HepG2 (cell line): ENCODE measurements at regions not wholly inside any gene's neighbourhood (a gene's known extent, or its start where the extent isn't known, plus 50 kb on each side); places are given as distances from the start of the nearest gene placed in this dataset.
A peak's percentile ranks its signal among the peaks of the same experiment; 100 is the strongest.

Experiments
- ATAC-seq: fragments of 200-7000 bp; cut with Tn5 transposase; 3 replicates; pipeline ENCODE4 v1.9.1; 2020; ENCODE audit warnings: mild to moderate bottlenecking, moderate library complexity
- BruUV-seq: library from RNA; stranded (reverse); fragments of 400-500 nt; replicated peaks from 2 replicates; lab custom pipeline; 2021; lab: Mats Ljungman, UMichigan
- CTCF ChIA-PET: fragments of 300-600 bp; formaldehyde crosslinking; extraction: SDS; loops from one replicate; lab custom pipeline; 2021; ENCODE audit warnings: low total read pairs, inconsistent platforms, low intra/inter-chr PET ratio; lab: Yijun Ruan, JAX
- POLR2A ChIA-PET: fragments of 350-600 bp; sonication (Branson Sonifier 250); formaldehyde crosslinking; loops from one replicate; lab custom pipeline; 2020; ENCODE audit warnings: antibody characterized with exemption, inconsistent platforms; lab: Yijun Ruan, JAX
- DNase-seq: peaks from one replicate; pipeline ENCODE4 v3.0.0-alpha.2; 2015; ENCODE audit warnings: low spot score
- FAIRE-seq: peaks from 3 replicates; lab custom pipeline; 2011; peaks lifted over from hg19 to GRCh38; lab: Jason Lieb, UNC
- H2AFZ ChIP-seq: one replicate; pipeline ENCODE4 v1.6.1; 2011; ENCODE audit warnings: low read length, inconsistent platforms
- H3K27ac ChIP-seq: fragments of 300-600 bp; 3 replicates; pipeline ENCODE4 v1.8.0; 2011; ENCODE audit warnings: mixed run types, mild to moderate bottlenecking, mixed read lengths, low read length, inconsistent platforms; ENCODE audit not compliant: insufficient read depth; ENCODE audit errors: extremely low read length
- H3K27me3 ChIP-seq, 2 experiments: fragments of 200-600 bp in 1 of 2; 2 replicates in 1 of 2; 3 replicates in 1 of 2; pipeline versions ENCODE4 v1.6.0 to v1.8.0; 2011; ENCODE audit warnings: low read length in 2 of 2, mild to moderate bottlenecking in 2 of 2, moderate library complexity in 2 of 2, inconsistent platforms in 1 of 2; ENCODE audit not compliant: insufficient read depth in 2 of 2, control insufficient read depth in 1 of 2
- H3K36me3 ChIP-seq, 2 experiments: fragments of 200-600 bp in 1 of 2; replicated peaks in 1 of 2; 2 replicates in 1 of 2; 3 replicates in 1 of 2; pipeline versions ENCODE4 v1.5.1 to v1.8.0; 2011; ENCODE audit warnings: low read length in 2 of 2, inconsistent platforms in 1 of 2; ENCODE audit not compliant: insufficient read depth in 2 of 2, control insufficient read depth in 1 of 2
- H3K4me1 ChIP-seq: 2 replicates; pipeline ENCODE4 v1.5.1; 2012; ENCODE audit warnings: low read length, inconsistent platforms; ENCODE audit not compliant: insufficient read depth
- H3K4me2 ChIP-seq: 2 replicates; pipeline ENCODE4 v1.6.0; 2011; ENCODE audit warnings: low read depth, low read length, inconsistent platforms
- H3K4me3 ChIP-seq, 3 experiments: fragments of 200-600 bp in 1 of 3; sonication (generic), shearing (Covaris generic) in 1 of 3; replicated peaks in 1 of 3; 2 replicates each; pipeline ENCODE4 v1.5.1; 2011 to 2016; ENCODE audit warnings: low read length in 3 of 3, inconsistent platforms in 2 of 3, low read depth in 2 of 3, mild to moderate bottlenecking in 2 of 3, control low read depth in 1 of 3, mixed read lengths in 1 of 3; ENCODE audit not compliant: insufficient read depth in 1 of 3
- H3K79me2 ChIP-seq: one replicate; pipeline ENCODE4 v1.6.1; 2011; ENCODE audit warnings: low read length, inconsistent platforms; ENCODE audit not compliant: insufficient read depth
- H3K9ac ChIP-seq: 2 replicates; pipeline ENCODE4 v1.6.0; 2011; ENCODE audit warnings: mild to moderate bottlenecking, low read depth, low read length, inconsistent platforms; ENCODE audit not compliant: insufficient read depth
- H3K9me3 ChIP-seq: 2 replicates; pipeline ENCODE4 v1.5.1; 2012; ENCODE audit warnings: mild to moderate bottlenecking, low read length
- H4K20me1 ChIP-seq: 2 replicates; pipeline ENCODE4 v1.6.0; 2011; ENCODE audit warnings: inconsistent platforms, mild to moderate bottlenecking, low read length, moderate library complexity; ENCODE audit not compliant: insufficient read depth
- BRD4 ChIP-seq: sonication (generic); formaldehyde crosslinking; IDR thresholded peaks from 2 replicates; pipeline ENCODE4 v1.4.0; 2020; ENCODE audit warnings: missing genetic modification reagents
- KDM2A ChIP-seq: sonication (generic); formaldehyde crosslinking; IDR thresholded peaks from 2 replicates; pipeline ENCODE4 v1.4.0; 2020; ENCODE audit warnings: low read depth, missing genetic modification reagents, borderline replicate concordance
- PAXIP1 ChIP-seq: sonication (generic); formaldehyde crosslinking; conservative IDR thresholded peaks from 2 replicates; pipeline ENCODE4 v1.4.0; 2020; ENCODE audit warnings: mild to moderate bottlenecking, missing genetic modification reagents, moderate library complexity
- POLR2AphosphoS5 ChIP-seq: IDR thresholded peaks from 2 replicates; pipeline ENCODE4 v1.6.1; 2012; ENCODE audit warnings: low read depth, low read length
- ZBTB40 ChIP-seq, 2 experiments: fragments of 450-650 bp in 1 of 2; sonication (generic) in 1 of 2; formaldehyde crosslinking in 1 of 2; IDR thresholded peaks; 2 replicates each; pipeline versions ENCODE4 v1.6.1 to v1.8.0; 2016 to 2022; ENCODE audit warnings: antibody characterized with exemption in 1 of 2, mild to moderate bottlenecking in 1 of 2, missing genetic modification reagents in 1 of 2
- ZNF337 ChIP-seq: sonication (generic); formaldehyde crosslinking; IDR thresholded peaks from 2 replicates; pipeline ENCODE4 v1.5.1; 2020; ENCODE audit warnings: missing genetic modification reagents, low read depth, mild to moderate bottlenecking, borderline replicate concordance
- WGBS: methylation state at CpG from one replicate; pipeline ENCODE4 v1.1.6; 2017; ENCODE audit warnings: low lambda C conversion rate; 5-methylcytosine and 5-hydroxymethylcytosine counted together
- in situ Hi-C: cut with HindIII; loops from 2 replicates; pipeline ENCODE4 v1.10.0; 2017; ENCODE audit warnings: low pct_unique_long_range_greater_than_20kb; ENCODE audit not compliant: extremely low pct_ligation_motif_present
- intact Hi-C: fragments of 100-400 bp; cut with micrococcal nuclease; formaldehyde crosslinking; loops from one replicate; pipeline ENCODE4 v1.10.0; 2022; ENCODE audit not compliant: unreplicated experiment

- TF ChIP-seq PAXIP1 (peak; percentile 55; the same call in 1 of the 2 replicates), POLR2AphosphoS5 (no peak)
These were observed 146.1 kb upstream of the KBTBD8 start (continued) for GRCh38 chr3:66851894-66852613.

- Histone ChIP-seq H3K27me3 (peaks cover 0 to 7% of the 10 kb centered on the region in 2 experiments; a peak in 1 of 5 replicates), H3K9me3 (no peaks in the 10 kb centered on the region), H3K4me1 (peaks cover 18% of the 10 kb centered on the region), H3K27ac (no peak overlapping the region), H2AFZ (no peak overlapping the region), H4K20me1 (no peaks in the 10 kb centered on the region), H3K4me3 (no peak overlapping the region), H3K79me2 (no peaks in the 10 kb centered on the region), H3K36me3 (no peaks in the 10 kb centered on the region), H3K4me2 (no peak overlapping the region), H3K9ac (no peak overlapping the region)
- ChIA-PET CTCF (no interaction called here), POLR2A (no interaction called here)
- no peak for DNase-seq
- ATAC-seq, result no peak
- TF ChIP-seq ZNF337 (CRISPR knock-in tag), result no peak
- TF ChIP-seq KDM2A (CRISPR knock-in tag), result no peak
- no peak for TF ChIP-seq BRD4 (CRISPR knock-in tag)
- TF ChIP-seq ZBTB40 (IDR thresholded peaks at IDR 0.05), result peak; percentile 72
- no peak for TF ChIP-seq ZBTB40 (CRISPR knock-in tag; IDR thresholded peaks at IDR 0.05)
- intact Hi-C loops, result no loop called here
- in situ Hi-C loops, result no loop called here
- 33% methylated on average over 4 of the region's 4 CpGs for WGBS
- no peak for FAIRE-seq
- BruUV-seq, result no TSS peak
These were observed 143.4 kb upstream of the KBTBD8 start for GRCh38 chr3:66854601-66855151.
